Transverse colon (tissue), 4 donors: ENCODE measurements at regions not wholly inside any gene's neighbourhood (a gene's known extent, or its start where the extent isn't known, plus 50 kb on each side); places are given as distances from the start of the nearest gene placed in this dataset.
"Not testable (repeated sequence)": the region's sequence is repeated elsewhere in the genome, so short reads cannot be mapped to it uniquely, and the experiment has no call there.

Experiments
- DNase-seq: peaks from one replicate; pipeline ENCODE4 v3.0.0-alpha.2; 2019
- H3K27ac ChIP-seq, 4 donors: fragments of 200-600 bp; sonication (generic); 2 replicates each; pipeline ENCODE4 v1.5.1; 2016 to 2018; ENCODE audit warnings: inconsistent platforms in 4 of 4
- H3K27me3 ChIP-seq: fragments of 200-600 bp; sonication (generic); 2 replicates; pipeline ENCODE4 v1.5.1; 2017; ENCODE audit warnings: inconsistent platforms
- H3K36me3 ChIP-seq, 4 donors: fragments of 200-600 bp; sonication (generic); 2 replicates each; pipeline ENCODE4 v1.5.1; 2017 to 2019; ENCODE audit warnings: inconsistent platforms in 4 of 4
- H3K4me1 ChIP-seq, 4 donors: fragments of 200-600 bp; sonication (generic); 2 replicates each; pipeline ENCODE4 v1.5.1; 2017 to 2020; ENCODE audit warnings: inconsistent platforms in 4 of 4
- H3K4me3 ChIP-seq, 4 donors: fragments of 200-600 bp; sonication (generic); 1 replicate in 1 of 4; 2 replicates in 3 of 4; pipeline versions ENCODE4 v1.5.1 to v1.6.1; 2017 to 2019; ENCODE audit warnings: inconsistent platforms in 4 of 4
- H3K9me3 ChIP-seq, 2 donors: fragments of 200-600 bp; sonication (generic); 2 replicates each; pipeline ENCODE4 v1.5.1; 2017 to 2019; ENCODE audit warnings: inconsistent platforms in 2 of 2
- EP300 ChIP-seq: sonication (generic); formaldehyde crosslinking; IDR thresholded peaks from one replicate; pipeline ENCODE4 v1.6.1; 2017; ENCODE audit warnings: antibody characterized with exemption, low read depth
- POLR2A ChIP-seq: fragments of 450-650 bp; IDR thresholded peaks from one replicate; pipeline ENCODE4 v1.6.1; 2016; ENCODE audit warnings: antibody characterized with exemption, mild to moderate bottlenecking, moderate library complexity
- POLR2AphosphoS5 ChIP-seq, 3 donors: sonication (generic); formaldehyde crosslinking; IDR thresholded peaks; one replicate each; pipeline ENCODE4 v1.6.1; 2016; ENCODE audit warnings: antibody characterized with exemption in 3 of 3
- WGBS, 2 donors: methylation state at CpG; one replicate each; pipeline ENCODE4 v1.1.5; 2018; ENCODE audit warnings: low coverage in 1 of 2; 5-methylcytosine and 5-hydroxymethylcytosine counted together
- in situ Hi-C, 4 donors: fragments of 200-750 bp; cut with MboI; loops; one replicate each; pipeline versions ENCODE4 v1.15.0 to v1.15.1; 2017; ENCODE audit warnings: low sequenced_read_pairs in 3 of 4, low pct_ligation_motif_present in 1 of 4, low pct_unique_long_range_greater_than_20kb in 1 of 4
- intact Hi-C: fragments of 100-400 bp; cut with DNase I; formaldehyde crosslinking; loops from one replicate; pipeline ENCODE4 v1.15.1; 2023; ENCODE audit warnings: low total_unique reads
- TF ChIP-seq, protein P1 (sequence below), 5 experiments: fragments of 200-600 bp in 3 of 5; fragments of 450-650 bp in 2 of 5; sonication (generic) in 3 of 5; IDR thresholded peaks; 1 replicate in 2 of 5; 2 replicates in 3 of 5; pipeline ENCODE4 v1.5.1; 2016 to 2017; ENCODE audit warnings: antibody characterized with exemption in 5 of 5, inconsistent platforms in 3 of 5, mild to moderate bottlenecking in 2 of 5, moderate library complexity in 1 of 5

DNA sequence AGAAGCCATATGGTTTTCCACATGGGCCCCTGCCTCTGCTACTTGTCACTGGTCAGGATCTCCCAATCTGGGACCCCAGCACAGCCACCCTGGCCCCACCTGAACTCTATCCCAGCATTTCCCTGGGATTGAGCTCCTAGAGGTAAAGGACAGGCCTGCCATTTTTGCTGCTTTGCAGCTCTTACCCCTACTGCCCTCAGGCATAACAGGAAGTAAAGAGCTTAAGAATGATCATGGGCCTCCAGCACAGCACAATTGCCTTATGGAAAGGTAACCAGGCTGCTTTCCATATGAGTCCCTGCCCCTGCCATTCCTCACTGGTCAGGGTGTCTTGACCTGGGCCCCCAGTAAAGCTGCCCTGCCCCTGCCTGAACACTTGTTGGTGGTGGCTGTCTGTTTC lies 196.6 kb upstream of the XIST start:
- Histone ChIP-seq H3K4me1 (no peaks in the 10 kb centered on the region), H3K9me3 (no peaks in the 10 kb centered on the region), H3K36me3 (no peaks in the 10 kb centered on the region), H3K4me3 (no peak overlapping the region), H3K27ac (no peak overlapping the region), H3K27me3 (no peaks in the 10 kb centered on the region)
- in situ Hi-C loops, result no loop called here
- TF ChIP-seq POLR2AphosphoS5 (IDR thresholded peaks at IDR 0.05), result no peak
- TF ChIP-seq POLR2A, result no peak
- TF ChIP-seq, protein P1, sequence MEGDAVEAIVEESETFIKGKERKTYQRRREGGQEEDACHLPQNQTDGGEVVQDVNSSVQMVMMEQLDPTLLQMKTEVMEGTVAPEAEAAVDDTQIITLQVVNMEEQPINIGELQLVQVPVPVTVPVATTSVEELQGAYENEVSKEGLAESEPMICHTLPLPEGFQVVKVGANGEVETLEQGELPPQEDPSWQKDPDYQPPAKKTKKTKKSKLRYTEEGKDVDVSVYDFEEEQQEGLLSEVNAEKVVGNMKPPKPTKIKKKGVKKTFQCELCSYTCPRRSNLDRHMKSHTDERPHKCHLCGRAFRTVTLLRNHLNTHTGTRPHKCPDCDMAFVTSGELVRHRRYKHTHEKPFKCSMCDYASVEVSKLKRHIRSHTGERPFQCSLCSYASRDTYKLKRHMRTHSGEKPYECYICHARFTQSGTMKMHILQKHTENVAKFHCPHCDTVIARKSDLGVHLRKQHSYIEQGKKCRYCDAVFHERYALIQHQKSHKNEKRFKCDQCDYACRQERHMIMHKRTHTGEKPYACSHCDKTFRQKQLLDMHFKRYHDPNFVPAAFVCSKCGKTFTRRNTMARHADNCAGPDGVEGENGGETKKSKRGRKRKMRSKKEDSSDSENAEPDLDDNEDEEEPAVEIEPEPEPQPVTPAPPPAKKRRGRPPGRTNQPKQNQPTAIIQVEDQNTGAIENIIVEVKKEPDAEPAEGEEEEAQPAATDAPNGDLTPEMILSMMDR (IDR thresholded peaks at IDR 0.05), result no peak
- DNase-seq, result no peak
- intact Hi-C loops, result no loop called here

GRCh38 chrX:74034066-74034465 lies 181.6 kb upstream of the XIST start:
- H3K4me1 ChIP-seq, H3K4me3 ChIP-seq, H3K36me3 ChIP-seq, intact Hi-C loops, H3K27ac ChIP-seq, DNase-seq, H3K9me3 ChIP-seq, H3K27me3 ChIP-seq, in situ Hi-C loops: not testable (repeated sequence)
- WGBS, 2 donors, result no CpG with 5 or more reads among the region's 1 CpG

DNA sequence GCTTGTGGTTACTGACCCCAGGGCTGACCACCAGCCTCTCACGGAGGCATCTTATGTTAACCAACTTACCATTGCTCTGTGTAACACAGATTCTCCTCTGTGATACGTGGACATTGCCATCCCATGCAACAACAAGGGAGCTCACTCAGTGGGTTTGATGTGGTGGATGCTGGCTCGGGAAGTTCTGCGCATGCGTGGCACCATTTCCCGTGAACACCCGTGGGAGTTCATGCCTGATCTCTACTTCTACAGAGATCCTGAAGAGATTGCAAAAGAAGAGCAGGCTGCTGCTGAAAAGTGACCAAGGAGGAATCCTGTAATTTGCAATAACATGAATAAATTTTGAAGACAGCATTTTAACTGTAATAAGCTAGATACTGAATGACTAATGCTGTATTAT lies 179.0 kb upstream of the XIST start:
- H3K4me3 ChIP-seq, H3K9me3 ChIP-seq, H3K4me1 ChIP-seq, H3K27me3 ChIP-seq, H3K36me3 ChIP-seq, H3K27ac ChIP-seq, intact Hi-C loops, in situ Hi-C loops, DNase-seq: not testable (repeated sequence)
- 88% methylated on average over 7 of the region's 7 CpGs; no CpG with 5 or more reads in 1 of the 2 donors for WGBS, 2 donors

GRCh38 chrX:74030766-74031165 lies 178.3 kb upstream of the XIST start:
- intact Hi-C loops, H3K36me3 ChIP-seq, H3K4me1 ChIP-seq, H3K4me3 ChIP-seq, in situ Hi-C loops, DNase-seq, H3K27ac ChIP-seq, H3K9me3 ChIP-seq, H3K27me3 ChIP-seq: not testable (repeated sequence)
- WGBS, 2 donors, result no CpG with 5 or more reads among the region's 1 CpG

- H3K4me1 ChIP-seq, H3K27me3 ChIP-seq, in situ Hi-C loops, H3K9me3 ChIP-seq, H3K4me3 ChIP-seq, intact Hi-C loops, DNase-seq, H3K36me3 ChIP-seq, H3K27ac ChIP-seq: not testable (repeated sequence)
- WGBS, 2 donors, result 99% methylated on average over 3 of the region's 3 CpGs; no CpG with 5 or more reads in 1 of the 2 donors
Measured at GRCh38 chrX:74025145-74025544, 172.6 kb upstream of the XIST start.

GRCh38 chrX:74023203-74023602 lies 170.7 kb upstream of the XIST start:
- Histone ChIP-seq H3K27me3 (no peaks in the 10 kb centered on the region), H3K4me3 (no peak overlapping the region), H3K9me3 (no peaks in the 10 kb centered on the region), H3K36me3 (no peaks in the 10 kb centered on the region), H3K4me1 (no peaks in the 10 kb centered on the region), H3K27ac (no peak overlapping the region)
- intact Hi-C loops, result no loop called here
- TF ChIP-seq POLR2AphosphoS5 (IDR thresholded peaks at IDR 0.05) (no peak), EP300 (no peak), POLR2A (no peak)
- TF ChIP-seq, protein P1 (IDR thresholded peaks at IDR 0.05), result no peak
- no peak for DNase-seq
- WGBS, 2 donors, result 82% methylated on average over 2 of the region's 2 CpGs; no CpG with 5 or more reads in 1 of the 2 donors
- in situ Hi-C loops, result no loop called here
